ENCODE measurements at regions not wholly inside any gene's neighbourhood (a gene's known extent, or its start where the extent isn't known, plus 50 kb on each side); places are given as distances from the start of the nearest gene placed in this dataset.

DNA sequence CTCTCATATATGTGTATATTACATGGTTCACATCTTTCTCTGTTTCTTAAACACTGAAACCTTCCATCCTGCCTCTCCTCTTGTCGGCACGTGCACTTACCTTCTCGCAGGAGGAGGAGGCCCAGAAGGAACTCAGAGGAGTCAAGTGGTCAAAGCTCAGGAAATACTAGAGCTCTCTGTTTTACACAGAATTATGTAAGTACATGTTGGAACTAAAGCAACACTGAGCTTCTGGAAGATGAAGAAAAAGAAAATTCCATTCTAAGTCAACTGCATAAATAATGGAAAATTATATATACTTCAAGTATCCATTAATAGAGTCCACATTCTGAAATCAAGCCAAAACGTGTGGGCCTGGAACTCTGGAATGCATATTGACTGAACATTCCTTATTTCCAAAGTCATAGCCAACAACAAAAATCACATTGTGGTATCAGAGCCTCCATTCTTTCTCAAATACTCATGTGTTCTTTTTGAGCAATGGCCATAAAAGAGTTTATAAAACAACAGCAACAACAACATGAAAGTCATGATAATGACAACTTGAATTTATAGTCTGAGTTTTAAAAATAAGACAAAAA is 121.5 kb upstream of the RAI14 start:
- TF ChIP-seq EP300 (IDR thresholded peaks at IDR 0.05) (peak; percentile 66 to 70), POLR2A (IDR thresholded peaks at IDR 0.05) (no peak)
- TF ChIP-seq, protein P1, sequence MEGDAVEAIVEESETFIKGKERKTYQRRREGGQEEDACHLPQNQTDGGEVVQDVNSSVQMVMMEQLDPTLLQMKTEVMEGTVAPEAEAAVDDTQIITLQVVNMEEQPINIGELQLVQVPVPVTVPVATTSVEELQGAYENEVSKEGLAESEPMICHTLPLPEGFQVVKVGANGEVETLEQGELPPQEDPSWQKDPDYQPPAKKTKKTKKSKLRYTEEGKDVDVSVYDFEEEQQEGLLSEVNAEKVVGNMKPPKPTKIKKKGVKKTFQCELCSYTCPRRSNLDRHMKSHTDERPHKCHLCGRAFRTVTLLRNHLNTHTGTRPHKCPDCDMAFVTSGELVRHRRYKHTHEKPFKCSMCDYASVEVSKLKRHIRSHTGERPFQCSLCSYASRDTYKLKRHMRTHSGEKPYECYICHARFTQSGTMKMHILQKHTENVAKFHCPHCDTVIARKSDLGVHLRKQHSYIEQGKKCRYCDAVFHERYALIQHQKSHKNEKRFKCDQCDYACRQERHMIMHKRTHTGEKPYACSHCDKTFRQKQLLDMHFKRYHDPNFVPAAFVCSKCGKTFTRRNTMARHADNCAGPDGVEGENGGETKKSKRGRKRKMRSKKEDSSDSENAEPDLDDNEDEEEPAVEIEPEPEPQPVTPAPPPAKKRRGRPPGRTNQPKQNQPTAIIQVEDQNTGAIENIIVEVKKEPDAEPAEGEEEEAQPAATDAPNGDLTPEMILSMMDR (IDR thresholded peaks at IDR 0.05): no peak

Measured in tibial nerve (tissue), 4 donors.